ENCODE measurements at regions not wholly inside any gene's neighbourhood (a gene's known extent, or its start where the extent isn't known, plus 50 kb on each side); places are given as distances from the start of the nearest gene placed in this dataset.

- Histone ChIP-seq H3K4me1 (ENCODE audit: insufficient read depth, low read length) (no peaks in the 10 kb centered on the region), H3K9me3 (ENCODE audit: control insufficient read depth in 1 of 2, low read length in 2 of 2) (no peaks in the 10 kb centered on the region), H3K27ac (ENCODE audit: low read depth, low read length) (no peak overlapping the region), H3K27me3 (ENCODE audit: insufficient read depth, low read length) (no peaks in the 10 kb centered on the region), H3K36me3 (ENCODE audit: insufficient read depth, low read length) (no peaks in the 10 kb centered on the region), H3K4me3 (ENCODE audit: low read length in 2 of 2) (no peak overlapping the region)
- no peak overlapping the region for H3K27ac Mint-ChIP-seq
- H3K4me1 Mint-ChIP-seq = no peaks in the 10 kb centered on the region
- peaks cover 2 to 4% of the 10 kb centered on the region in 2 donors for H3K27me3 Mint-ChIP-seq
- no peak for DNase-seq
- no peaks in the 10 kb centered on the region for H3K36me3 Mint-ChIP-seq
- peaks cover 0 to 6% (median 0%) of the 10 kb centered on the region in 8 donors for H3K9me3 Mint-ChIP-seq
- ChIA-PET CTCF (ENCODE audit: partially characterized antibody) (no interaction called here), POLR2A (ENCODE audit: partially characterized antibody) (no interaction called here)
- intact Hi-C loops (cut with micrococcal nuclease) = no loop called here
- no peak overlapping the region for H3K4me3 Mint-ChIP-seq
Measured at GRCh38 chr20:58600756-58601155, 50.3 kb upstream of the STX16 start.

- H3K36me3 ChIP-seq (ENCODE audit: insufficient read depth, low read length) = no peaks in the 10 kb centered on the region
- DNase-seq = no peak
- Mint-ChIP-seq H3K4me1 (no peaks in the 10 kb centered on the region), H3K9me3 (peaks cover 0 to 6% (median 0%) of the 10 kb centered on the region in 8 donors), H3K27me3 (peaks cover 2 to 4% of the 10 kb centered on the region in 2 donors), H3K4me3 (no peak overlapping the region), H3K36me3 (no peaks in the 10 kb centered on the region), H3K27ac (no peak overlapping the region)
- ChIA-PET POLR2A (ENCODE audit: partially characterized antibody) (no interaction called here), CTCF (ENCODE audit: partially characterized antibody) (no interaction called here)
- no peaks in the 10 kb centered on the region for H3K27me3 ChIP-seq (ENCODE audit: insufficient read depth, low read length)
- no peak overlapping the region for H3K4me3 ChIP-seq (ENCODE audit: low read length in 2 of 2)
- H3K4me1 ChIP-seq (ENCODE audit: insufficient read depth, low read length) = no peaks in the 10 kb centered on the region
- no peaks in the 10 kb centered on the region for H3K9me3 ChIP-seq (ENCODE audit: control insufficient read depth in 1 of 2, low read length in 2 of 2)
- intact Hi-C loops (cut with micrococcal nuclease) = no loop called here
- H3K27ac ChIP-seq (ENCODE audit: low read depth, low read length) = no peak overlapping the region
Measured at GRCh38 chr20:58599966-58600365, 51.1 kb upstream of the STX16 start.

GRCh38 chr20:58598211-58599015 is 52.7 kb upstream of the STX16 start:
- no peak overlapping the region for H3K4me3 Mint-ChIP-seq
- Histone ChIP-seq H3K4me3 (ENCODE audit: low read length in 2 of 2) (no peak overlapping the region), H3K27ac (ENCODE audit: low read depth, low read length) (no peak overlapping the region), H3K9me3 (ENCODE audit: control insufficient read depth in 1 of 2, low read length in 2 of 2) (no peaks in the 10 kb centered on the region), H3K36me3 (ENCODE audit: insufficient read depth, low read length) (no peaks in the 10 kb centered on the region), H3K4me1 (ENCODE audit: insufficient read depth, low read length) (no peaks in the 10 kb centered on the region), H3K27me3 (ENCODE audit: insufficient read depth, low read length) (no peaks in the 10 kb centered on the region)
- DNase-seq = no peak
- intact Hi-C loops (cut with micrococcal nuclease) = no loop called here
- no peaks in the 10 kb centered on the region for H3K36me3 Mint-ChIP-seq
- ChIA-PET CTCF (ENCODE audit: partially characterized antibody) (interaction anchor here (1.7 kb wide), 1 partner anchor 20 kb away, joined by 3 read pairs; no protein-coding TSS in a partner anchor), POLR2A (ENCODE audit: partially characterized antibody) (no interaction called here)
- H3K27ac Mint-ChIP-seq = no peak overlapping the region
- H3K4me1 Mint-ChIP-seq = no peaks in the 10 kb centered on the region
- peaks cover 0 to 2% (median 0%) of the 10 kb centered on the region in 8 donors for H3K9me3 Mint-ChIP-seq
- H3K27me3 Mint-ChIP-seq = peaks cover 3 to 4% of the 10 kb centered on the region in 2 donors

- POLR2A ChIA-PET (ENCODE audit: partially characterized antibody) = no interaction called here
Measured at GRCh38 chr20:58597249-58597891, 53.7 kb upstream of the STX16 start.

GRCh38 chr20:58596750-58597248 is 54.3 kb upstream of the STX16 start:
- H3K9me3 Mint-ChIP-seq = peaks cover 0 to 2% (median 0%) of the 10 kb centered on the region in 8 donors
- Histone ChIP-seq H3K36me3 (ENCODE audit: insufficient read depth, low read length) (no peaks in the 10 kb centered on the region), H3K27ac (ENCODE audit: low read depth, low read length) (no peak overlapping the region), H3K9me3 (ENCODE audit: control insufficient read depth in 1 of 2, low read length in 2 of 2) (no peaks in the 10 kb centered on the region), H3K27me3 (ENCODE audit: insufficient read depth, low read length) (peaks cover under 1% of the 10 kb centered on the region), H3K4me1 (ENCODE audit: insufficient read depth, low read length) (no peaks in the 10 kb centered on the region), H3K4me3 (ENCODE audit: low read length in 2 of 2) (no peak overlapping the region)
- H3K4me3 Mint-ChIP-seq = no peak overlapping the region
- peaks cover 6% of the 10 kb centered on the region in 2 donors for H3K27me3 Mint-ChIP-seq
- POLR2A ChIA-PET (ENCODE audit: partially characterized antibody) = no interaction called here
- H3K27ac Mint-ChIP-seq = no peak overlapping the region
- intact Hi-C loops (cut with micrococcal nuclease) = no loop called here
- CTCF ChIA-PET (ENCODE audit: partially characterized antibody) = no interaction called here
- no peak for DNase-seq
- no peaks in the 10 kb centered on the region for H3K36me3 Mint-ChIP-seq
- no peaks in the 10 kb centered on the region for H3K4me1 Mint-ChIP-seq

More at GRCh38 chr20:58597249-58597891, 53.7 kb upstream of the STX16 start:
- no peaks in the 10 kb centered on the region for H3K4me1 ChIP-seq (ENCODE audit: insufficient read depth, low read length)
- H3K27ac Mint-ChIP-seq = no peak overlapping the region
- H3K4me3 Mint-ChIP-seq = no peak overlapping the region
- H3K27ac ChIP-seq (ENCODE audit: low read depth, low read length) = no peak overlapping the region
- no peaks in the 10 kb centered on the region for H3K9me3 ChIP-seq (ENCODE audit: control insufficient read depth in 1 of 2, low read length in 2 of 2)
- peaks cover 5 to 6% of the 10 kb centered on the region in 2 donors for H3K27me3 Mint-ChIP-seq
- no peaks in the 10 kb centered on the region for H3K36me3 ChIP-seq (ENCODE audit: insufficient read depth, low read length)
- no peak overlapping the region for H3K4me3 ChIP-seq (ENCODE audit: low read length in 2 of 2)
- no peaks in the 10 kb centered on the region for H3K36me3 Mint-ChIP-seq
- H3K4me1 Mint-ChIP-seq = no peaks in the 10 kb centered on the region
- no peaks in the 10 kb centered on the region for H3K27me3 ChIP-seq (ENCODE audit: insufficient read depth, low read length)
- peaks cover 0 to 2% (median 0%) of the 10 kb centered on the region in 8 donors for H3K9me3 Mint-ChIP-seq
- CTCF ChIA-PET (ENCODE audit: partially characterized antibody) = interaction anchor here (1.7 kb wide), 1 partner anchor 19 kb away, joined by 3 read pairs; no protein-coding TSS in a partner anchor
- intact Hi-C loops (cut with micrococcal nuclease) = no loop called here
- DNase-seq = no peak

- POLR2A ChIA-PET (ENCODE audit: partially characterized antibody) = no interaction called here
- H3K4me3 Mint-ChIP-seq = no peak overlapping the region
Measured at GRCh38 chr20:58596244-58596643, 54.8 kb upstream of the STX16 start.

GRCh38 chr20:58595167-58595566 is 55.9 kb upstream of the STX16 start:
- peaks cover 0 to 2% (median 0%) of the 10 kb centered on the region in 8 donors for H3K9me3 Mint-ChIP-seq
- intact Hi-C loops (cut with micrococcal nuclease) = no loop called here

More at GRCh38 chr20:58596244-58596643, 54.8 kb upstream of the STX16 start:
- no peak overlapping the region for H3K4me3 ChIP-seq (ENCODE audit: low read length in 2 of 2)
- intact Hi-C loops (cut with micrococcal nuclease) = no loop called here
- Mint-ChIP-seq H3K4me1 (no peaks in the 10 kb centered on the region), H3K9me3 (peaks cover 0 to 2% (median 0%) of the 10 kb centered on the region in 8 donors), H3K27ac (no peak overlapping the region), H3K36me3 (no peaks in the 10 kb centered on the region), H3K27me3 (peaks cover 6 to 10% of the 10 kb centered on the region in 2 donors)
- no peaks in the 10 kb centered on the region for H3K9me3 ChIP-seq (ENCODE audit: control insufficient read depth in 1 of 2, low read length in 2 of 2)
- peaks cover 5% of the 10 kb centered on the region for H3K27me3 ChIP-seq (ENCODE audit: insufficient read depth, low read length)
- no peaks in the 10 kb centered on the region for H3K4me1 ChIP-seq (ENCODE audit: insufficient read depth, low read length)
- no peak overlapping the region for H3K27ac ChIP-seq (ENCODE audit: low read depth, low read length)
- CTCF ChIA-PET (ENCODE audit: partially characterized antibody) = no interaction called here
- DNase-seq = no peak
- no peaks in the 10 kb centered on the region for H3K36me3 ChIP-seq (ENCODE audit: insufficient read depth, low read length)

More at GRCh38 chr20:58595167-58595566, 55.9 kb upstream of the STX16 start:
- DNase-seq = no peak
- Histone ChIP-seq H3K4me1 (ENCODE audit: insufficient read depth, low read length) (no peaks in the 10 kb centered on the region), H3K27me3 (ENCODE audit: insufficient read depth, low read length) (peaks cover 5% of the 10 kb centered on the region), H3K27ac (ENCODE audit: low read depth, low read length) (no peak overlapping the region), H3K36me3 (ENCODE audit: insufficient read depth, low read length) (no peaks in the 10 kb centered on the region), H3K4me3 (ENCODE audit: low read length in 2 of 2) (no peak overlapping the region), H3K9me3 (ENCODE audit: control insufficient read depth in 1 of 2, low read length in 2 of 2) (no peaks in the 10 kb centered on the region)
- no peaks in the 10 kb centered on the region for H3K4me1 Mint-ChIP-seq
- POLR2A ChIA-PET (ENCODE audit: partially characterized antibody) = no interaction called here
- no peak overlapping the region for H3K4me3 Mint-ChIP-seq
- H3K27ac Mint-ChIP-seq = no peak overlapping the region
- H3K36me3 Mint-ChIP-seq = no peaks in the 10 kb centered on the region
- CTCF ChIA-PET (ENCODE audit: partially characterized antibody) = no interaction called here
- peaks cover 6 to 10% of the 10 kb centered on the region in 2 donors for H3K27me3 Mint-ChIP-seq
